DND-41 (cell line): ENCODE measurements at regions not wholly inside any gene's neighbourhood (a gene's known extent, or its start where the extent isn't known, plus 50 kb on each side); places are given as distances from the start of the nearest gene placed in this dataset.

Experiments
- ATAC-seq: fragments of 200-7000 bp; cut with Tn5 transposase; 3 replicates; pipeline ENCODE4 v1.9.1; 2021; ENCODE audit warnings: low read depth; ENCODE audit not compliant: insufficient read depth
- DNase-seq: peaks from one replicate; pipeline ENCODE4 v3.0.0-alpha.2; 2020
- H2AFZ ChIP-seq: 2 replicates; pipeline ENCODE4 v1.6.0; 2012; ENCODE audit warnings: low read depth, low read length
- H3K27ac ChIP-seq: 2 replicates; pipeline ENCODE4 v1.5.1; 2012; ENCODE audit warnings: low read length, inconsistent platforms
- H3K27me3 ChIP-seq: fragments of 200-600 bp; sonication (generic); 2 replicates; pipeline ENCODE4 v1.6.0; 2012; ENCODE audit warnings: low read length, mild to moderate bottlenecking, inconsistent platforms; ENCODE audit not compliant: insufficient read depth, poor library complexity
- H3K36me3 ChIP-seq: 2 replicates; pipeline ENCODE4 v1.5.1; 2012; ENCODE audit warnings: low read length, inconsistent platforms; ENCODE audit not compliant: insufficient read depth
- H3K4me1 ChIP-seq: 2 replicates; pipeline ENCODE4 v1.5.1; 2012; ENCODE audit warnings: mild to moderate bottlenecking, low read length; ENCODE audit not compliant: insufficient read depth
- H3K4me2 ChIP-seq: 2 replicates; pipeline ENCODE4 v1.6.0; 2012; ENCODE audit warnings: mild to moderate bottlenecking, moderate library complexity, low read length, inconsistent platforms; ENCODE audit not compliant: insufficient read depth
- H3K4me3 ChIP-seq, 2 experiments: fragments of 200-600 bp in 1 of 2; shearing (Covaris generic) in 1 of 2; 2 replicates each; pipeline ENCODE4 v1.5.1; 2012 to 2016; ENCODE audit warnings: inconsistent platforms in 2 of 2, low read length in 2 of 2, mild to moderate bottlenecking in 2 of 2, low read depth in 1 of 2, moderate library complexity in 1 of 2
- H3K79me2 ChIP-seq: 2 replicates; pipeline ENCODE4 v1.6.0; 2012; ENCODE audit warnings: low read length, inconsistent platforms; ENCODE audit not compliant: insufficient read depth
- H3K9ac ChIP-seq: 2 replicates; pipeline ENCODE4 v1.6.0; 2012; ENCODE audit warnings: low read depth, mild to moderate bottlenecking, inconsistent platforms, low read length, moderate library complexity
- H3K9me3 ChIP-seq: 2 replicates; pipeline ENCODE4 v1.5.1; 2012; ENCODE audit warnings: low read length, moderate library complexity, mild to moderate bottlenecking, inconsistent platforms; ENCODE audit not compliant: insufficient read depth, severe bottlenecking
- H4K20me1 ChIP-seq: 2 replicates; pipeline ENCODE4 v1.6.0; 2012; ENCODE audit warnings: low read length; ENCODE audit not compliant: insufficient read depth
- CTCF ChIP-seq: IDR thresholded peaks from 2 replicates; pipeline ENCODE4 v1.5.1; 2012; ENCODE audit warnings: borderline replicate concordance, low read length, moderate library complexity, mild to moderate bottlenecking; ENCODE audit not compliant: poor library complexity, severe bottlenecking; ENCODE audit errors: extremely low read depth
- EZH2 ChIP-seq: IDR thresholded peaks from 3 replicates; pipeline ENCODE4 v1.6.1; 2012; ENCODE audit warnings: borderline replicate concordance, low read depth, mild to moderate bottlenecking, moderate library complexity, low read length, inconsistent platforms; ENCODE audit not compliant: severe bottlenecking

GRCh38 chr17:34125010-34125409, 130.1 kb upstream of the CCL2 start:
- Histone ChIP-seq H3K4me3 (no peak overlapping the region), H3K79me2 (no peaks in the 10 kb centered on the region), H3K4me2 (no peak overlapping the region), H4K20me1 (no peaks in the 10 kb centered on the region), H3K36me3 (no peaks in the 10 kb centered on the region), H3K27ac (no peak overlapping the region), H3K27me3 (peaks cover 11% of the 10 kb centered on the region), H3K9ac (no peak overlapping the region), H3K4me1 (no peaks in the 10 kb centered on the region), H3K9me3 (no peaks in the 10 kb centered on the region), H2AFZ (no peak overlapping the region)
- ATAC-seq (no peak), DNase-seq (no peak)
- TF ChIP-seq CTCF (no peak), EZH2 (no peak)

DNA sequence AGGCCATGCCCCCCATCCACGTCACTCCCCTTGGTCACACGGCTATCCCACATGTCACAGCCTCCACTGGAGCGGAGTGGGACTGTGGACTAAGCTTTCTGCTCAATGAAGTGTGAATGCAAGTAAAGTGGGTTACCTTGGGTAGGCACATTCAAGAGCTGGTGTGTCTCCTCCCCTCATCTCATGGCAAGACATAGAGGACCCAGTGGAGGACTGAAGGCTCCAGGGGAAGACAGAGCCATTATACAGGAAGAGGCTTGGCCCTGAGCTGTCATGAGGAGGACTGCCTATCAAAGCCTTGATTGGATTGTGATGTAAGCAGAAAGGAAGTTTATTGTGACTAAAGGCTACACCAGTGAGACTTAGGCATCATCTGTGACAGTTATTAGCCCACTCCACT, 129.2 kb upstream of the CCL2 start:
- Histone ChIP-seq H3K36me3 (no peaks in the 10 kb centered on the region), H3K4me1 (no peaks in the 10 kb centered on the region), H3K9ac (no peak overlapping the region), H3K4me2 (no peak overlapping the region), H3K79me2 (no peaks in the 10 kb centered on the region), H3K27ac (no peak overlapping the region), H4K20me1 (no peaks in the 10 kb centered on the region), H2AFZ (no peak overlapping the region), H3K4me3 (no peak overlapping the region), H3K27me3 (peaks cover 10% of the 10 kb centered on the region), H3K9me3 (no peaks in the 10 kb centered on the region)
- no peak for TF ChIP-seq EZH2
- no peak for TF ChIP-seq CTCF
- no peak for ATAC-seq
- DNase-seq: no peak

GRCh38 chr17:34126496-34126895, 128.6 kb upstream of the CCL2 start:
- Histone ChIP-seq H3K4me3 (no peak overlapping the region), H2AFZ (no peak overlapping the region), H3K27ac (no peak overlapping the region), H4K20me1 (no peaks in the 10 kb centered on the region), H3K27me3 (peaks cover 10% of the 10 kb centered on the region), H3K4me1 (no peaks in the 10 kb centered on the region), H3K9me3 (no peaks in the 10 kb centered on the region), H3K9ac (no peak overlapping the region), H3K36me3 (no peaks in the 10 kb centered on the region), H3K79me2 (no peaks in the 10 kb centered on the region), H3K4me2 (no peak overlapping the region)
- ATAC-seq (no peak), DNase-seq (no peak)
- TF ChIP-seq CTCF: no peak
- no peak for TF ChIP-seq EZH2

DNA sequence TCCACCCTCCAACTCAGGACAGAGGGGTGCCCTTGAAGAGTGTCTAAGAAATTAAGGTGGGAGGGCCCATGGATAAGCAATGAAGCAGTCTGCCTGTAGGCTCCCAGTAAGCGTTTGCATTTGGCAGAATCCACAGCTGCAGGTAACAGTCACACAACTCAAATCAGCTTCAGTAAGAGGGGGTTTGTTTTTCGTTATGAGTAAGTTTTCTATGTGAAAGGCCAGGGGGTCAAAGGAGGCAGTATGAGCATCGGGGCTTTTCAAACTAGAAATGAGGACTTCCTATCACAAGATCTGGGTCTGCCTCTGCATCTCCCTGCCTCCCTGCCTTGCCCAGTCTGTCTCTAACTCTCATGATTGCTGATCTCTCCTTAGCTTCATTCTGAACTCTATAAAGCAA, 128.1 kb upstream of the CCL2 start:
- Histone ChIP-seq H3K79me2 (no peaks in the 10 kb centered on the region), H3K4me1 (no peaks in the 10 kb centered on the region), H3K4me3 (no peak overlapping the region), H4K20me1 (no peaks in the 10 kb centered on the region), H3K9ac (no peak overlapping the region), H2AFZ (no peak overlapping the region), H3K36me3 (no peaks in the 10 kb centered on the region), H3K27me3 (peaks cover 10% of the 10 kb centered on the region), H3K4me2 (no peak overlapping the region), H3K9me3 (no peaks in the 10 kb centered on the region), H3K27ac (no peak overlapping the region)
- TF ChIP-seq CTCF (no peak), EZH2 (no peak)
- DNase-seq: no peak
- no peak for ATAC-seq
